ENCODE measurements at regions not wholly inside any gene's neighbourhood (a gene's known extent, or its start where the extent isn't known, plus 50 kb on each side); places are given as distances from the start of the nearest gene placed in this dataset.

DNA sequence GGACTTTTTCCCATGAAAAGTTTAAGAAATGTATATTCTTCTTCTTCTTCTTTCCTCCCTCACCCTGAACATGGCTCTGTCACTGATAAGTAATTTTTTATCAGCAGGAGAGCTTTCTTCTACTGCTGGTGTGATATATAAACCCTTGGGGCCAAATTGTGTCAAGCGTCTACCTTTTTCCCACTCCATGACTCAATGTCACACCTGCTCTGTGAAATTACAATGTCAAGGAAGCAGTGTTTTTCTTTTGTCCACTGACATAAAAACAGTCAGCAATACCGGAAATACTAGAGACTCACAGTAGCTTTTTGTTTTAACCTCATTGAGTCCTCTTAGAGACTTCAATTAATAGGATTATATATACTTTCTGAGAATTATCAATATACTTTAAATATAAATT, 416.2 kb upstream of the ADGRL4 start:
- Histone ChIP-seq H4K5ac (ENCODE audit: insufficient read length, low read depth, low read length) (no peak overlapping the region), H4K20me1 (replicated peaks in 1 of 2; ENCODE audit: control insufficient read depth in 1 of 2, insufficient read depth in 2 of 2, low read length in 2 of 2) (no peaks in the 10 kb centered on the region), H3K27me3 (replicated peaks in 1 of 4; ENCODE audit: control insufficient read depth in 3 of 4, extremely low read depth in 1 of 4, insufficient read depth in 3 of 4, low read length in 3 of 4) (no peaks in the 10 kb centered on the region), H4K8ac (ENCODE audit: extremely low read depth, insufficient read depth, low read length) (no peak overlapping the region), H2BK12ac (ENCODE audit: low read depth, low read length) (no peak overlapping the region), H3K9ac (replicated peaks in 1 of 4; ENCODE audit: extremely low read depth in 1 of 4, low read depth in 3 of 4, low read length in 3 of 4) (no peak overlapping the region), H3K4ac (replicated peaks; ENCODE audit: insufficient read length, low read depth, low read length) (no peak overlapping the region), H2BK5ac (ENCODE audit: low read depth, low read length) (no peak overlapping the region), H3K4me2 (ENCODE audit: insufficient read depth in 1 of 2, low read depth in 2 of 2, low read length in 2 of 2) (no peak overlapping the region), H3K4me3 (ENCODE audit: extremely low read depth in 1 of 4, insufficient read depth in 2 of 4, low read depth in 3 of 4, low read length in 4 of 4) (no peak overlapping the region), H3K9me3 (ENCODE audit: insufficient read depth in 2 of 2, low read depth in 1 of 2, low read length in 1 of 2) (no peaks in the 10 kb centered on the region), H3K56ac (replicated peaks; ENCODE audit: insufficient read length, low read depth, low read length) (no peak overlapping the region), H3K23me2 (ENCODE audit: low read depth, low read length) (no peaks in the 10 kb centered on the region), H2AFZ (ENCODE audit: low read length) (no peak overlapping the region), H3K14ac (ENCODE audit: insufficient read length) (no peak overlapping the region), H3K79me2 (ENCODE audit: control insufficient read depth in 1 of 2, insufficient read depth in 2 of 2, low read length in 2 of 2) (no peaks in the 10 kb centered on the region), H3K79me1 (ENCODE audit: low read depth, low read length) (no peaks in the 10 kb centered on the region), H3K23ac (ENCODE audit: insufficient read length) (no peak overlapping the region), H3K27ac (ENCODE audit: low read depth, low read length) (no peak overlapping the region), H3K36me3 (ENCODE audit: control insufficient read depth in 2 of 4, insufficient read depth in 4 of 4, low read length in 3 of 4) (no peaks in the 10 kb centered on the region), H3K4me1 (replicated peaks in 1 of 4; ENCODE audit: control insufficient read depth in 3 of 4, insufficient read depth in 4 of 4, low read length in 3 of 4) (no peaks in the 10 kb centered on the region), H2BK15ac (ENCODE audit: low read length) (no peak overlapping the region), H2BK20ac (ENCODE audit: low read length) (no peak overlapping the region), H2BK120ac (replicated peaks; ENCODE audit: low read depth, low read length) (no peak overlapping the region), H4K91ac (replicated peaks; ENCODE audit: insufficient read length, low read length) (no peak overlapping the region), H2AK5ac (ENCODE audit: low read depth, low read length) (no peak overlapping the region), H3K18ac (ENCODE audit: extremely low read depth, low read length) (no peak overlapping the region)
- no peak for DNase-seq (ENCODE audit: low read depth in 1 of 2, low spot score in 2 of 2)
- WGBS, 2 experiments (ENCODE audit: extremely low coverage in 1 of 2, insufficient coverage in 1 of 2, insufficient read length in 1 of 2, insufficient replicate concordance in 2 of 2, low coverage in 1 of 2, low lambda C conversion rate in 2 of 2, missing lambda C conversion rate in 1 of 2) = 89% methylated on average over 2 of the region's 2 CpGs; no CpG with 5 or more reads in 1 of the 2 experiments
- ChIA-PET CTCF (ENCODE audit: partially characterized antibody) (no interaction called here), POLR2A (ENCODE audit: partially characterized antibody) (no interaction called here)
- no peak for FAIRE-seq
- TF ChIP-seq RAD21 (IDR thresholded peaks at IDR 0.05 in 1 of 2, conservative IDR thresholded peaks at IDR 0.05 in 1 of 2; ENCODE audit: low read depth in 2 of 2, low read length in 2 of 2) = no peak
- no peak for TF ChIP-seq RBBP5 (IDR thresholded peaks at IDR 0.05; ENCODE audit: borderline replicate concordance, low read depth, low read length)
- no peak for TF ChIP-seq EGR1 (IDR thresholded peaks at IDR 0.05; ENCODE audit: borderline replicate concordance, low read depth, low read length)

Measured in H1 (cell line).